ENCODE measurements at regions not wholly inside any gene's neighbourhood (a gene's known extent, or its start where the extent isn't known, plus 50 kb on each side); places are given as distances from the start of the nearest gene placed in this dataset.
"Not testable (repeated sequence)": the region's sequence is repeated elsewhere in the genome, so short reads cannot be mapped to it uniquely, and the experiment has no call there.

DNA sequence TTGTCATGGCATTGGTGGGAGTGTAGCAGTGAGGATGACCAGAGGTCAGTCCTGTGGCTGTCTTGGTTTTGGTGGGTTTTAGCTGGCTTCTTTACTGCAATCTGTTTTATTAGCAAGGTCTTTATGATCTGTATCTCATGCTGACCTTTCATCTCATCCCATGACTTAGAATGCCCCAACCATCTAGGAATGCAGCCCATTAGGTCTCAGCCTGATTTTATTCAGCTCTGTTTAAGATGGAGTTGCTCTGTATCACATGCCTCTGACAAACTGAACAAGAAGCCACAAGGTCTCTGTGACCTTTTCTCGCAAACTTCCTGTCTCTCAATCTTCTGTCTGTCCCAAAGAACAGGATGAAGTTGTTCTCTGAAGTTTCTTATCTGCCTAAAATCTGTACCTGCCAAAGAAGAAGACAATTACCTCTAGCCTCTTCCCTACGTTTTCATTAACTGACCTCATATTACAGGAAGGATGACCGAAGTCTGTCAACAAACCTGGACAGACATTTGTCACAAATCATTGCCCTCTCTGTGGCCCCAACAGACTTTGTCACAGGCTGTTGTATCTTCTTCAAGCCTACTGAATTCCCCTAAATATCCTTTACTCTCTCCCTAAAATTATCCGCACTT, 284.2 kb upstream of the SEMA6A start:
- H3K9ac ChIP-seq (ENCODE audit: low read length): no peak overlapping the region
- no peaks in the 10 kb centered on the region for H3K9me3 ChIP-seq (ENCODE audit: low read length)
- H3K4me3 ChIP-seq (ENCODE audit: low read length): no peak overlapping the region
- no peak overlapping the region for H2AFZ ChIP-seq (ENCODE audit: low read depth, low read length)
- H3K79me2 ChIP-seq (replicated peaks; ENCODE audit: insufficient read depth, low read length): no peaks in the 10 kb centered on the region
- TF ChIP-seq SMC3 (conservative IDR thresholded peaks at IDR 0.05; ENCODE audit: poor library complexity): no peak
- TF ChIP-seq MXI1 (conservative IDR thresholded peaks at IDR 0.05; ENCODE audit: poor library complexity, severe bottlenecking): no peak
- TF ChIP-seq RAD21 (conservative IDR thresholded peaks at IDR 0.05): no peak
- no peak for TF ChIP-seq EP300 (conservative IDR thresholded peaks at IDR 0.05; ENCODE audit: poor library complexity, severe bottlenecking)
- TF ChIP-seq REST (IDR thresholded peaks at IDR 0.05; ENCODE audit: borderline replicate concordance): no peak
- no peak for TF ChIP-seq POLR2AphosphoS5 (IDR thresholded peaks at IDR 0.05)
- TF ChIP-seq, protein P1, sequence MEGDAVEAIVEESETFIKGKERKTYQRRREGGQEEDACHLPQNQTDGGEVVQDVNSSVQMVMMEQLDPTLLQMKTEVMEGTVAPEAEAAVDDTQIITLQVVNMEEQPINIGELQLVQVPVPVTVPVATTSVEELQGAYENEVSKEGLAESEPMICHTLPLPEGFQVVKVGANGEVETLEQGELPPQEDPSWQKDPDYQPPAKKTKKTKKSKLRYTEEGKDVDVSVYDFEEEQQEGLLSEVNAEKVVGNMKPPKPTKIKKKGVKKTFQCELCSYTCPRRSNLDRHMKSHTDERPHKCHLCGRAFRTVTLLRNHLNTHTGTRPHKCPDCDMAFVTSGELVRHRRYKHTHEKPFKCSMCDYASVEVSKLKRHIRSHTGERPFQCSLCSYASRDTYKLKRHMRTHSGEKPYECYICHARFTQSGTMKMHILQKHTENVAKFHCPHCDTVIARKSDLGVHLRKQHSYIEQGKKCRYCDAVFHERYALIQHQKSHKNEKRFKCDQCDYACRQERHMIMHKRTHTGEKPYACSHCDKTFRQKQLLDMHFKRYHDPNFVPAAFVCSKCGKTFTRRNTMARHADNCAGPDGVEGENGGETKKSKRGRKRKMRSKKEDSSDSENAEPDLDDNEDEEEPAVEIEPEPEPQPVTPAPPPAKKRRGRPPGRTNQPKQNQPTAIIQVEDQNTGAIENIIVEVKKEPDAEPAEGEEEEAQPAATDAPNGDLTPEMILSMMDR (IDR thresholded peaks at IDR 0.05; ENCODE audit: poor library complexity, severe bottlenecking): no peak
- no peak for TF ChIP-seq TAF1 (IDR thresholded peaks at IDR 0.05; ENCODE audit: low read depth)
- TF ChIP-seq EZH2 (IDR thresholded peaks at IDR 0.05; ENCODE audit: borderline replicate concordance, insufficient read depth, low read length, poor library complexity, severe bottlenecking): no peak
- H3K36me3 ChIP-seq (ENCODE audit: insufficient read depth, low read length): no peaks in the 10 kb centered on the region
- no peaks in the 10 kb centered on the region for H3K9me2 ChIP-seq (ENCODE audit: insufficient read depth, low read length)
- no peaks in the 10 kb centered on the region for H3F3A ChIP-seq (ENCODE audit: insufficient read depth, low read length, poor library complexity, severe bottlenecking)
- no peak overlapping the region for H3K4me2 ChIP-seq (ENCODE audit: low read length)
- H3K27me3 ChIP-seq (ENCODE audit: insufficient read depth, low read depth, low read length): no peaks in the 10 kb centered on the region
- H3K27ac ChIP-seq (ENCODE audit: low read length): no peak overlapping the region
- H4K20me1 ChIP-seq (ENCODE audit: insufficient read depth): no peaks in the 10 kb centered on the region

DNA sequence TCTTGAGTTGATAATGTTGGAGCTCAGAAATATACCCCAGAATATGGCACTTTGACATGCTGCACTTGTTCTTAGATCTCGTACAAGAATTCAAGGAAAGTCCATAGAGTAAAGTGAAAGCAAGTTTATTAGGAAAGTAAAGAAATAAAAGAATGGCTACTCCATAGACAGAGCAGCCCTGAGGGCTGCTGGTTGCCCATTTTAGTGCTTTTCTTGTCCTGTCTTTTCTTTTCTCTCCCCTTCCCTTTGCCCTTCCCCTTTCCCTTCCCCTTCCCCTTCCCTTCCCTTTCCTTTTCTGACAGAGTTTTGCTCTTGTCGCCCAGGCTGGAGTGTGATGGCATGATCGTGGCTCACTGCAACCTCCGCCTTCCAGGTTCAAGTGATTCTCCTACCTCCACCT, 283.4 kb upstream of the SEMA6A start:
- H3K36me3 ChIP-seq (ENCODE audit: insufficient read depth, low read length); H3K4me2 ChIP-seq (ENCODE audit: low read length); H3K9me2 ChIP-seq (ENCODE audit: insufficient read depth, low read length); H3K4me3 ChIP-seq (ENCODE audit: low read length); H2AFZ ChIP-seq (ENCODE audit: low read depth, low read length); H3K27ac ChIP-seq (ENCODE audit: low read length); H3F3A ChIP-seq (ENCODE audit: insufficient read depth, low read length, poor library complexity, severe bottlenecking); H3K9ac ChIP-seq (ENCODE audit: low read length); H4K20me1 ChIP-seq (ENCODE audit: insufficient read depth); H3K79me2 ChIP-seq (replicated peaks; ENCODE audit: insufficient read depth, low read length); H3K27me3 ChIP-seq (ENCODE audit: insufficient read depth, low read depth, low read length); H3K9me3 ChIP-seq (ENCODE audit: low read length): not testable (repeated sequence)

DNA sequence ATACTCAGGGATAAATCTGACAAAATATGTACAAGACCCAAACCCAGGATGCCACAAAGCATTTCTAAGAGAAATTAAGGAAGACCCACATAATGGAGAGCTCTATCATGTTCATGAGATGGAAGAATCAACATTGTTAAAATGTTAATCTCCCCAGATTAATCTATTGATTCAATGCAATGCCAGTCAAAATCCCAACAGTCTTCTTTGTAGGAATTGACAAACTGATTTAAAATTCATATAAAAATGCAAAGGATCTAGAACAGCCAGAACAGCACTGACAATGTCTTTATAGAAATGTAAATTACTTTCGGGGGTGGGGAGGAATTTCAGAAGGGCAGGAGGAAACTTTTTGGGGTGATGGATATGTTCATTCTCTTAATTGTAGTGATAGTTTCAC, 281.6 kb upstream of the SEMA6A start:
- Histone ChIP-seq H3K27ac (ENCODE audit: low read length) (no peak overlapping the region), H3K9me3 (ENCODE audit: low read length) (no peaks in the 10 kb centered on the region), H3K4me2 (ENCODE audit: low read length) (no peak overlapping the region), H3K4me3 (ENCODE audit: low read length) (no peak overlapping the region), H2AFZ (ENCODE audit: low read depth, low read length) (no peak overlapping the region), H3K79me2 (replicated peaks; ENCODE audit: insufficient read depth, low read length) (no peaks in the 10 kb centered on the region), H3K9me2 (ENCODE audit: insufficient read depth, low read length) (no peaks in the 10 kb centered on the region), H3K36me3 (ENCODE audit: insufficient read depth, low read length) (no peaks in the 10 kb centered on the region), H3K27me3 (ENCODE audit: insufficient read depth, low read depth, low read length) (no peaks in the 10 kb centered on the region), H3F3A (ENCODE audit: insufficient read depth, low read length, poor library complexity, severe bottlenecking) (no peaks in the 10 kb centered on the region), H3K9ac (ENCODE audit: low read length) (no peak overlapping the region), H4K20me1 (ENCODE audit: insufficient read depth) (no peaks in the 10 kb centered on the region)
- TF ChIP-seq MXI1 (conservative IDR thresholded peaks at IDR 0.05; ENCODE audit: poor library complexity, severe bottlenecking) (no peak), RAD21 (conservative IDR thresholded peaks at IDR 0.05) (no peak), POLR2AphosphoS5 (IDR thresholded peaks at IDR 0.05) (no peak), TAF1 (IDR thresholded peaks at IDR 0.05; ENCODE audit: low read depth) (no peak), EP300 (conservative IDR thresholded peaks at IDR 0.05; ENCODE audit: poor library complexity, severe bottlenecking) (no peak), EZH2 (IDR thresholded peaks at IDR 0.05; ENCODE audit: borderline replicate concordance, insufficient read depth, low read length, poor library complexity, severe bottlenecking) (no peak), REST (IDR thresholded peaks at IDR 0.05; ENCODE audit: borderline replicate concordance) (no peak), SMC3 (conservative IDR thresholded peaks at IDR 0.05; ENCODE audit: poor library complexity) (no peak)
- TF ChIP-seq, protein P1 (IDR thresholded peaks at IDR 0.05; ENCODE audit: poor library complexity, severe bottlenecking): no peak
